ENCODE measurements at regions not wholly inside any gene's neighbourhood (a gene's known extent, or its start where the extent isn't known, plus 50 kb on each side); places are given as distances from the start of the nearest gene placed in this dataset.
"Not testable (repeated sequence)": the region's sequence is repeated elsewhere in the genome, so short reads cannot be mapped to it uniquely, and the experiment has no call there.

GRCh38 chr14:45658917-45659299 is 405.9 kb upstream of the MIS18BP1 start:
- no peak overlapping the region for H3K9ac ChIP-seq (ENCODE audit: low read length in 5 of 5)
- no peak overlapping the region for H3K27ac ChIP-seq (ENCODE audit: low read depth, low read length)
- H3K36me3 ChIP-seq (ENCODE audit: control insufficient read depth in 5 of 5, insufficient read depth in 5 of 5, low read length in 5 of 5) = no peaks in the 10 kb centered on the region
- H3K4me3 ChIP-seq (ENCODE audit: low read depth in 1 of 5, low read length in 5 of 5) = no peak overlapping the region
- peaks cover 0 to 6% (median 0%) of the 10 kb centered on the region in 5 donors for H3K9me3 ChIP-seq (ENCODE audit: control insufficient read depth in 5 of 5, low read length in 5 of 5)
- no peaks in the 10 kb centered on the region for H3K27me3 ChIP-seq (ENCODE audit: control insufficient read depth in 5 of 5, insufficient read depth in 4 of 5, low read length in 5 of 5)
- H3K4me1 ChIP-seq (ENCODE audit: control insufficient read depth in 5 of 5, insufficient read depth in 5 of 5, low read length in 5 of 5) = no peaks in the 10 kb centered on the region

GRCh38 chr14:45658226-45658916 is 405.4 kb upstream of the MIS18BP1 start:
- H3K27ac ChIP-seq (ENCODE audit: low read depth, low read length) = no peak overlapping the region
- H3K36me3 ChIP-seq (ENCODE audit: control insufficient read depth in 5 of 5, insufficient read depth in 5 of 5, low read length in 5 of 5) = no peaks in the 10 kb centered on the region
- no peak overlapping the region for H3K9ac ChIP-seq (ENCODE audit: low read length in 5 of 5)
- no peaks in the 10 kb centered on the region for H3K27me3 ChIP-seq (ENCODE audit: control insufficient read depth in 5 of 5, insufficient read depth in 4 of 5, low read length in 5 of 5)
- peaks cover 0 to 6% (median 0%) of the 10 kb centered on the region in 5 donors for H3K9me3 ChIP-seq (ENCODE audit: control insufficient read depth in 5 of 5, low read length in 5 of 5)
- H3K4me3 ChIP-seq (ENCODE audit: low read depth in 1 of 5, low read length in 5 of 5) = no peak overlapping the region
- no peaks in the 10 kb centered on the region for H3K4me1 ChIP-seq (ENCODE audit: control insufficient read depth in 5 of 5, insufficient read depth in 5 of 5, low read length in 5 of 5)

GRCh38 chr14:45651890-45652289 is 398.9 kb upstream of the MIS18BP1 start:
- Histone ChIP-seq H3K36me3 (ENCODE audit: control insufficient read depth in 5 of 5, insufficient read depth in 5 of 5, low read length in 5 of 5) (no peaks in the 10 kb centered on the region), H3K4me3 (ENCODE audit: low read depth in 1 of 5, low read length in 5 of 5) (no peak overlapping the region), H3K9ac (ENCODE audit: low read length in 5 of 5) (no peak overlapping the region)

DNA sequence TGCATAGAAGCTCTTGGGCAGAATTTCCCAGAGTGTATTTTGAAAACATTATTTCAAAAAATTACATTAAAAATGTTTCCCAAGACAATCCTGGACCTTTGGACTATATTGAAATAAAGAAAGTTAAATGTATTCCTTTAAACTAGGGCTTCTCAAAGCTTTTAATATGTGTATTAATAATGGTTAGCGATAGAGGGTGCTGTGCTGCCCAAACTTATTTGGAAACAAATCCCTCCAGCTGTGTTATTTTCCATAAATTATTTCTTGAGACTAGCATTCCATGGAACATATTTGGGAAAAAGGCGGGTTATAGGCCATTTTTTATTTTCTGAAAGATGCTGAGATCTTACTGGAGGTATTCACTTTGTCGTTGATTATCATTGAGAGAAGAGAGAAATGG is 397.8 kb upstream of the MIS18BP1 start:
- H3K4me3 ChIP-seq (ENCODE audit: low read depth in 1 of 5, low read length in 5 of 5) = no peak overlapping the region
- no peak overlapping the region for H3K9ac ChIP-seq (ENCODE audit: low read length in 5 of 5)
- H3K9me3 ChIP-seq (ENCODE audit: control insufficient read depth in 5 of 5, low read length in 5 of 5) = no peaks in the 10 kb centered on the region
- no peaks in the 10 kb centered on the region for H3K4me1 ChIP-seq (ENCODE audit: control insufficient read depth in 5 of 5, insufficient read depth in 5 of 5, low read length in 5 of 5)
- H3K36me3 ChIP-seq (ENCODE audit: control insufficient read depth in 5 of 5, insufficient read depth in 5 of 5, low read length in 5 of 5) = no peaks in the 10 kb centered on the region
- H3K27ac ChIP-seq (ENCODE audit: low read depth, low read length) = no peak overlapping the region
- no peaks in the 10 kb centered on the region for H3K27me3 ChIP-seq (ENCODE audit: control insufficient read depth in 5 of 5, insufficient read depth in 4 of 5, low read length in 5 of 5)

More at GRCh38 chr14:45651890-45652289, 398.9 kb upstream of the MIS18BP1 start:
- Histone ChIP-seq H3K27ac (ENCODE audit: low read depth, low read length) (no peak overlapping the region), H3K27me3 (ENCODE audit: control insufficient read depth in 5 of 5, insufficient read depth in 4 of 5, low read length in 5 of 5) (no peaks in the 10 kb centered on the region), H3K4me1 (ENCODE audit: control insufficient read depth in 5 of 5, insufficient read depth in 5 of 5, low read length in 5 of 5) (no peaks in the 10 kb centered on the region), H3K9me3 (ENCODE audit: control insufficient read depth in 5 of 5, low read length in 5 of 5) (no peaks in the 10 kb centered on the region)

- Histone ChIP-seq H3K4me3 (ENCODE audit: low read depth in 1 of 5, low read length in 5 of 5) (no peak overlapping the region), H3K9me3 (ENCODE audit: control insufficient read depth in 5 of 5, low read length in 5 of 5) (no peaks in the 10 kb centered on the region), H3K27me3 (ENCODE audit: control insufficient read depth in 5 of 5, insufficient read depth in 4 of 5, low read length in 5 of 5) (no peaks in the 10 kb centered on the region), H3K4me1 (ENCODE audit: control insufficient read depth in 5 of 5, insufficient read depth in 5 of 5, low read length in 5 of 5) (no peaks in the 10 kb centered on the region), H3K36me3 (ENCODE audit: control insufficient read depth in 5 of 5, insufficient read depth in 5 of 5, low read length in 5 of 5) (no peaks in the 10 kb centered on the region), H3K27ac (ENCODE audit: low read depth, low read length) (no peak overlapping the region), H3K9ac (ENCODE audit: low read length in 5 of 5) (no peak overlapping the region)
Observed at GRCh38 chr14:45649051-45649450, 396.0 kb upstream of the MIS18BP1 start.

- no peaks in the 10 kb centered on the region for H3K4me1 ChIP-seq (ENCODE audit: control insufficient read depth in 5 of 5, insufficient read depth in 5 of 5, low read length in 5 of 5)
- H3K36me3 ChIP-seq (ENCODE audit: control insufficient read depth in 5 of 5, insufficient read depth in 5 of 5, low read length in 5 of 5) = no peaks in the 10 kb centered on the region
- no peak overlapping the region for H3K9ac ChIP-seq (ENCODE audit: low read length in 5 of 5)
- H3K27me3 ChIP-seq (ENCODE audit: control insufficient read depth in 5 of 5, insufficient read depth in 4 of 5, low read length in 5 of 5) = no peaks in the 10 kb centered on the region
- no peak overlapping the region for H3K4me3 ChIP-seq (ENCODE audit: low read depth in 1 of 5, low read length in 5 of 5)
- H3K9me3 ChIP-seq (ENCODE audit: control insufficient read depth in 5 of 5, low read length in 5 of 5) = peaks cover 0 to 6% (median 2%) of the 10 kb centered on the region in 5 donors
- H3K27ac ChIP-seq (ENCODE audit: low read depth, low read length) = no peak overlapping the region
Observed at GRCh38 chr14:45641541-45641940, 388.5 kb upstream of the MIS18BP1 start.

DNA sequence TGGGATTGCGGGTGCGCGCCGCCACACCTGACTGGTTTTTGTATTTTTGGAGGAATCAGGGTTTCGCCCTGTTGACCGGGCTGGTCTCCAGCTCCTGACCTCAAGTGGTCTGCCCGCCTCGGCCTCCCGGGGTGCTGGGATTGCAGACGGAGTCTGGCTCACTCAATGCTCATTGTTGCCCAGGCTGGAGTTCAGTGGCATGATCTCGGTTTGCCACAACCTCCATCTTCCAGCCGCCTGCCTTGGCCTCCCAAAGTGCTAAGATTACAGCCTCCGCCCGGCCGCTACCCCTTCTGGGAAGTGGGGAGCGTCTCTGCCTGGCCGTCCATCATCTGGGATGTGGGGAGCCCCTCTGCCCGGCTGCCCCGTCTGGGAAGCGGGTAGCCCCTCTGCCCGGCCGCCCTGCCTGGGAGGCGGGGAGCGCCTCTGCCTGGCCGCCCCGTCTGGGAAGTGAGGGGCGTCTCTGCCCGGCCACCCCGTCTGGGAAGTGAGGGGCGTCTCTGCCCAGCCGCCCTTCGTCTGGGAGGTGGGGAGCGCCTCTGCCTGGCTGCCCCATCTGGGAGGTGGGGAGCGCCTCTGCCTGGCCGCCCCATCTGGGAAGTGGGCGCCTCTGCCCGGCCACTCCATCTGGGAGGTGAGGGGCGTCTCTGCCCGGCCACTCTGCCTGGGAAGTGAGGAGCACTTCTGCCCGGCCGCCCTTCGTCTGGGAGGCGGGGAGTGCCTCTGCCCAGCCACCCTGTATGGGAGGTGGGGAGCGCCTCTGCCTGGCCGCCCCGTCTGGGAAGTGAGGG is 381.8 kb upstream of the MIS18BP1 start:
- H3K36me3 ChIP-seq (ENCODE audit: control insufficient read depth in 5 of 5, insufficient read depth in 5 of 5, low read length in 5 of 5); H3K27ac ChIP-seq (ENCODE audit: low read depth, low read length); H3K4me3 ChIP-seq (ENCODE audit: low read depth in 1 of 5, low read length in 5 of 5); H3K9ac ChIP-seq (ENCODE audit: low read length in 5 of 5); H3K4me1 ChIP-seq (ENCODE audit: control insufficient read depth in 5 of 5, insufficient read depth in 5 of 5, low read length in 5 of 5); H3K27me3 ChIP-seq (ENCODE audit: control insufficient read depth in 5 of 5, insufficient read depth in 4 of 5, low read length in 5 of 5): not testable (repeated sequence)
- peaks cover 0 to 10% (median 5%) of the 10 kb centered on the region in 5 donors for H3K9me3 ChIP-seq (ENCODE audit: control insufficient read depth in 5 of 5, low read length in 5 of 5)

DNA sequence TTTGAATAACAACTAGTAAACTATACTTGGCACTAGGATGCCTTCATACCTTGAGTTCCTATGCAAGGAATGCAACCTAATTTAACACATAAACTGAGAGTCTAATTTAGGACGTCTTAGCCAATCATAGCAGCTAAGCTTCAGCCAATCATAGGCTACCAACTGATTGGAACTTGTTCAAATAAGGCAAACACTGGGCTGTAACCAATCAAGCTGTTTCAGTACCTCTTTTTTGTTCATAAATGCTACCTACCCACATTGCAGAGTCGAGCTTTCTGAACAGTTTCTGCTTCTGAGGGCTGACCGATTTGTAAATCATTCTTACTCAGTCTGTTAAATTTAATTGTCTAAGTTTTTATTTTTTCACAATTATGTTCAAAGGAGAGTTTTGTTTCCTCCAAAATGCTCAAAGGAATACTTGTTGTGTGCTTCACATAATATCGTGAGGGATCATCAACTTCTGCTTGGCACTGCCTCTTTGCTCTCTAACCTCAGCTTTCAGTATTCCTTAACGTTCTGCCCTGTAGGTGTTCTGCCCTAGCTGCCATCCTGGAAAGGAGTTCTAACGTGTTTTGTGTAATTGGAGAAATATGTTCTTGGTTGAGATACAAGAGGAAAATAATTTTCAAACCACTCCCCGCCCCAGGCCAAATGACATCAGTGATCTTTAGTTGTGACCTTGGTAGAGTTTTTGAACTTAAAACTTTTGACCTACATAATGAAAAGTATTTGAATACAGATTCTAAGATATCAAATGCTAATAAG is 380.4 kb upstream of the MIS18BP1 start:
- no peaks in the 10 kb centered on the region for H3K4me1 ChIP-seq (ENCODE audit: control insufficient read depth in 5 of 5, insufficient read depth in 5 of 5, low read length in 5 of 5)
- no peak overlapping the region for H3K9ac ChIP-seq (ENCODE audit: low read length in 5 of 5)
- no peak overlapping the region for H3K4me3 ChIP-seq (ENCODE audit: low read depth in 1 of 5, low read length in 5 of 5)
- H3K27me3 ChIP-seq (ENCODE audit: control insufficient read depth in 5 of 5, insufficient read depth in 4 of 5, low read length in 5 of 5) = no peaks in the 10 kb centered on the region
- H3K36me3 ChIP-seq (ENCODE audit: control insufficient read depth in 5 of 5, insufficient read depth in 5 of 5, low read length in 5 of 5) = no peaks in the 10 kb centered on the region
- no peak overlapping the region for H3K27ac ChIP-seq (ENCODE audit: low read depth, low read length)
- peaks cover 0 to 11% (median 3%) of the 10 kb centered on the region in 5 donors for H3K9me3 ChIP-seq (ENCODE audit: control insufficient read depth in 5 of 5, low read length in 5 of 5)

GRCh38 chr14:45621731-45622130 is 368.7 kb upstream of the MIS18BP1 start:
- H3K4me1 ChIP-seq (ENCODE audit: control insufficient read depth in 5 of 5, insufficient read depth in 5 of 5, low read length in 5 of 5) = no peaks in the 10 kb centered on the region
- no peak overlapping the region for H3K9ac ChIP-seq (ENCODE audit: low read length in 5 of 5)
- no peak overlapping the region for H3K4me3 ChIP-seq (ENCODE audit: low read depth in 1 of 5, low read length in 5 of 5)
- H3K27ac ChIP-seq (ENCODE audit: low read depth, low read length) = no peak overlapping the region
- H3K27me3 ChIP-seq (ENCODE audit: control insufficient read depth in 5 of 5, insufficient read depth in 4 of 5, low read length in 5 of 5) = no peaks in the 10 kb centered on the region
- H3K36me3 ChIP-seq (ENCODE audit: control insufficient read depth in 5 of 5, insufficient read depth in 5 of 5, low read length in 5 of 5) = no peaks in the 10 kb centered on the region
- H3K9me3 ChIP-seq (ENCODE audit: control insufficient read depth in 5 of 5, low read length in 5 of 5) = no peaks in the 10 kb centered on the region

GRCh38 chr14:45619831-45620230 is 366.8 kb upstream of the MIS18BP1 start:
- H3K27ac ChIP-seq (ENCODE audit: low read depth, low read length) = no peak overlapping the region
- H3K27me3 ChIP-seq (ENCODE audit: control insufficient read depth in 5 of 5, insufficient read depth in 4 of 5, low read length in 5 of 5) = no peaks in the 10 kb centered on the region
- no peak overlapping the region for H3K9ac ChIP-seq (ENCODE audit: low read length in 5 of 5)
- no peak overlapping the region for H3K4me3 ChIP-seq (ENCODE audit: low read depth in 1 of 5, low read length in 5 of 5)
- no peaks in the 10 kb centered on the region for H3K9me3 ChIP-seq (ENCODE audit: control insufficient read depth in 5 of 5, low read length in 5 of 5)
- no peaks in the 10 kb centered on the region for H3K4me1 ChIP-seq (ENCODE audit: control insufficient read depth in 5 of 5, insufficient read depth in 5 of 5, low read length in 5 of 5)
- H3K36me3 ChIP-seq (ENCODE audit: control insufficient read depth in 5 of 5, insufficient read depth in 5 of 5, low read length in 5 of 5) = no peaks in the 10 kb centered on the region

All from subcutaneous abdominal adipose tissue (tissue), 5 donors.